Head of caudate nucleus (tissue), 42 donors: ENCODE measurements at regions not wholly inside any gene's neighbourhood (a gene's known extent, or its start where the extent isn't known, plus 50 kb on each side); places are given as distances from the start of the nearest gene placed in this dataset.
A peak's percentile ranks its signal among the peaks of the same experiment; 100 is the strongest.
"Not testable (repeated sequence)": the region's sequence is repeated elsewhere in the genome, so short reads cannot be mapped to it uniquely, and the experiment has no call there.

Experiments
- DNase-seq, 42 donors: peaks; one replicate each; pipeline versions ENCODE4 v3.0.0 to v3.0.0-alpha.2; 2020 to 2021; ENCODE audit warnings: mixed read lengths in 7 of 42
- intact Hi-C: fragments of 100-400 bp; cut with DNase I; formaldehyde crosslinking; loops from one replicate; pipeline ENCODE4 v1.15.0; 2022

GRCh38 chr2:228507231-228507824 lies 325.8 kb upstream of the SPHKAP start:
- intact Hi-C loops, result no loop called here
- DNase-seq, result no peak

GRCh38 chr2:228503731-228504130 lies 322.2 kb upstream of the SPHKAP start:
- DNase-seq, result no peak
- intact Hi-C loops, result no loop called here

- no peak for DNase-seq
- intact Hi-C loops, result no loop called here
Observed at GRCh38 chr2:228493852-228494251, 312.4 kb upstream of the SPHKAP start.

- no peak for DNase-seq
- intact Hi-C loops, result no loop called here
Observed at GRCh38 chr2:228479014-228479413, 297.5 kb upstream of the SPHKAP start.

GRCh38 chr2:228474466-228474865 lies 293.0 kb upstream of the SPHKAP start:
- DNase-seq, result no peak

GRCh38 chr2:228469721-228470120 lies 288.2 kb upstream of the SPHKAP start:
- intact Hi-C loops, result no loop called here
- no peak for DNase-seq

More at GRCh38 chr2:228474466-228474865, 293.0 kb upstream of the SPHKAP start:
- intact Hi-C loops, result no loop called here

- no peak for DNase-seq
- intact Hi-C loops, result no loop called here
Observed at GRCh38 chr2:228466851-228467250, 285.4 kb upstream of the SPHKAP start.

- DNase-seq, result no peak
- intact Hi-C loops, result no loop called here
Observed at GRCh38 chr2:228465408-228465807, 283.9 kb upstream of the SPHKAP start.

- no peak for DNase-seq
- intact Hi-C loops, result no loop called here
Observed at GRCh38 chr2:228458364-228458763, 276.9 kb upstream of the SPHKAP start.

GRCh38 chr2:228447266-228447915 lies 265.9 kb upstream of the SPHKAP start:
- no peak for DNase-seq
- intact Hi-C loops, result no loop called here

GRCh38 chr2:228446734-228447133 lies 265.2 kb upstream of the SPHKAP start:
- peak in 20 of 42 donors; percentile 1 to 47 (median 16) for DNase-seq

GRCh38 chr2:228444161-228444560 lies 262.7 kb upstream of the SPHKAP start:
- no peak for DNase-seq

More at GRCh38 chr2:228446734-228447133, 265.2 kb upstream of the SPHKAP start:
- intact Hi-C loops, result no loop called here

GRCh38 chr2:228433721-228434120 lies 252.2 kb upstream of the SPHKAP start:
- intact Hi-C loops, result no loop called here
- no peak for DNase-seq

More at GRCh38 chr2:228444161-228444560, 262.7 kb upstream of the SPHKAP start:
- intact Hi-C loops, result no loop called here

- intact Hi-C loops, result no loop called here
- no peak for DNase-seq
Observed at GRCh38 chr2:228432116-228432515, 250.6 kb upstream of the SPHKAP start.

GRCh38 chr2:228430986-228431385 lies 249.5 kb upstream of the SPHKAP start:
- intact Hi-C loops, result no loop called here
- no peak for DNase-seq

- no peak for DNase-seq
- intact Hi-C loops, result no loop called here
Observed at GRCh38 chr2:228426502-228427216, 245.2 kb upstream of the SPHKAP start.

- intact Hi-C loops, DNase-seq: not testable (repeated sequence)
Observed at GRCh38 chr2:228425411-228426060, 244.0 kb upstream of the SPHKAP start.

GRCh38 chr2:228417956-228418355 lies 236.5 kb upstream of the SPHKAP start:
- intact Hi-C loops, result no loop called here

GRCh38 chr2:228417526-228417925 lies 236.0 kb upstream of the SPHKAP start:
- intact Hi-C loops, result no loop called here
- no peak for DNase-seq

More at GRCh38 chr2:228417956-228418355, 236.5 kb upstream of the SPHKAP start:
- no peak for DNase-seq

- intact Hi-C loops, result no loop called here
- no peak for DNase-seq
Observed at GRCh38 chr2:228410061-228410460, 228.6 kb upstream of the SPHKAP start.
